ENCODE measurements at regions not wholly inside any gene's neighbourhood (a gene's known extent, or its start where the extent isn't known, plus 50 kb on each side); places are given as distances from the start of the nearest gene placed in this dataset.

GRCh38 chr4:64195582-64195981 lies 213.7 kb downstream of the TECRL start:
- TF ChIP-seq TAF1 (IDR thresholded peaks at IDR 0.05; ENCODE audit: borderline replicate concordance, low read depth, low read length) (no peak), POLR2A (IDR thresholded peaks at IDR 0.05; ENCODE audit: low read depth, low read length) (no peak), POLR2AphosphoS5 (IDR thresholded peaks at IDR 0.05; ENCODE audit: low read depth, low read length) (no peak)
